ENCODE measurements at regions not wholly inside any gene's neighbourhood (a gene's known extent, or its start where the extent isn't known, plus 50 kb on each side); places are given as distances from the start of the nearest gene placed in this dataset.

- no peaks in the 10 kb centered on the region for H3K9me3 ChIP-seq (ENCODE audit: control insufficient read depth, low read length)
- no peak overlapping the region for H3K27ac Mint-ChIP-seq
- no peak overlapping the region for H3K27ac ChIP-seq (ENCODE audit: low read depth, low read length)
- peak; percentile 15 for DNase-seq
- H3K4me1 ChIP-seq (ENCODE audit: control insufficient read depth, insufficient read depth, low read length) = no peaks in the 10 kb centered on the region
- no peak for TF ChIP-seq CTCF (conservative IDR thresholded peaks at IDR 0.05)
- 93 to 97% methylated on average over 4 to 5 of the region's 5 CpGs for WGBS, 2 experiments (ENCODE audit: insufficient coverage in 1 of 2, insufficient read length in 1 of 2)
- no peaks in the 10 kb centered on the region for H3K9me3 Mint-ChIP-seq
- H3K4me3 Mint-ChIP-seq = no peak overlapping the region
- H3K36me3 ChIP-seq (ENCODE audit: control insufficient read depth, insufficient read depth, low read length) = no peaks in the 10 kb centered on the region
- no peak overlapping the region for H3K9ac ChIP-seq (ENCODE audit: extremely low read depth, low read length, poor library complexity, severe bottlenecking)
- H3K27me3 ChIP-seq (ENCODE audit: control insufficient read depth, insufficient read depth, low read length, poor library complexity, severe bottlenecking) = no peaks in the 10 kb centered on the region
- H3K27me3 Mint-ChIP-seq (ENCODE audit: insufficient read depth) = peaks cover 18% of the 10 kb centered on the region
- H3K4me3 ChIP-seq (ENCODE audit: low read length) = no peak overlapping the region
- no peaks in the 10 kb centered on the region for H3K36me3 Mint-ChIP-seq (ENCODE audit: low read depth)
- H3K4me1 Mint-ChIP-seq = peaks cover 15% of the 10 kb centered on the region
Measured at GRCh38 chr5:174182111-174182510, 136.6 kb downstream of the NSG2 start.

- Mint-ChIP-seq H3K4me3 (no peak overlapping the region), H3K4me1 (peaks cover 16% of the 10 kb centered on the region), H3K27me3 (ENCODE audit: insufficient read depth) (peaks cover 14% of the 10 kb centered on the region), H3K36me3 (ENCODE audit: low read depth) (no peaks in the 10 kb centered on the region), H3K27ac (no peak overlapping the region), H3K9me3 (no peaks in the 10 kb centered on the region)
- Histone ChIP-seq H3K4me1 (ENCODE audit: control insufficient read depth, insufficient read depth, low read length) (no peaks in the 10 kb centered on the region), H3K9me3 (ENCODE audit: control insufficient read depth, low read length) (no peaks in the 10 kb centered on the region), H3K36me3 (ENCODE audit: control insufficient read depth, insufficient read depth, low read length) (no peaks in the 10 kb centered on the region), H3K4me3 (ENCODE audit: low read length) (no peak overlapping the region), H3K9ac (ENCODE audit: extremely low read depth, low read length, poor library complexity, severe bottlenecking) (no peak overlapping the region), H3K27ac (ENCODE audit: low read depth, low read length) (no peak overlapping the region), H3K27me3 (ENCODE audit: control insufficient read depth, insufficient read depth, low read length, poor library complexity, severe bottlenecking) (no peaks in the 10 kb centered on the region)
- 91% methylated on average over 6 to 9 of the region's 9 CpGs for WGBS, 2 experiments (ENCODE audit: insufficient coverage in 1 of 2, insufficient read length in 1 of 2)
- no peak for TF ChIP-seq CTCF (conservative IDR thresholded peaks at IDR 0.05)
- DNase-seq = peak; percentile 27
Measured at GRCh38 chr5:174183701-174184100, 138.2 kb downstream of the NSG2 start.

GRCh38 chr5:174185506-174185905, 140.0 kb downstream of the NSG2 start:
- Histone ChIP-seq H3K27ac (ENCODE audit: low read depth, low read length) (no peak overlapping the region), H3K4me1 (ENCODE audit: control insufficient read depth, insufficient read depth, low read length) (no peaks in the 10 kb centered on the region), H3K36me3 (ENCODE audit: control insufficient read depth, insufficient read depth, low read length) (no peaks in the 10 kb centered on the region), H3K4me3 (ENCODE audit: low read length) (no peak overlapping the region), H3K27me3 (ENCODE audit: control insufficient read depth, insufficient read depth, low read length, poor library complexity, severe bottlenecking) (no peaks in the 10 kb centered on the region), H3K9me3 (ENCODE audit: control insufficient read depth, low read length) (no peaks in the 10 kb centered on the region), H3K9ac (ENCODE audit: extremely low read depth, low read length, poor library complexity, severe bottlenecking) (no peak overlapping the region)
- H3K9me3 Mint-ChIP-seq = no peaks in the 10 kb centered on the region
- H3K27ac Mint-ChIP-seq = no peak overlapping the region
- 96% methylated on average over 3 of the region's 3 CpGs; no CpG with 5 or more reads in 1 of the 2 experiments for WGBS, 2 experiments (ENCODE audit: insufficient coverage in 1 of 2, insufficient read length in 1 of 2)
- H3K4me1 Mint-ChIP-seq = peaks cover 16% of the 10 kb centered on the region
- DNase-seq = no peak
- no peaks in the 10 kb centered on the region for H3K36me3 Mint-ChIP-seq (ENCODE audit: low read depth)
- TF ChIP-seq CTCF (conservative IDR thresholded peaks at IDR 0.05) = no peak
- H3K27me3 Mint-ChIP-seq (ENCODE audit: insufficient read depth) = peaks cover 19% of the 10 kb centered on the region
- H3K4me3 Mint-ChIP-seq = no peak overlapping the region

Measured in endodermal cell (in vitro differentiated cells).